ENCODE measurements at regions not wholly inside any gene's neighbourhood (a gene's known extent, or its start where the extent isn't known, plus 50 kb on each side); places are given as distances from the start of the nearest gene placed in this dataset.

DNA sequence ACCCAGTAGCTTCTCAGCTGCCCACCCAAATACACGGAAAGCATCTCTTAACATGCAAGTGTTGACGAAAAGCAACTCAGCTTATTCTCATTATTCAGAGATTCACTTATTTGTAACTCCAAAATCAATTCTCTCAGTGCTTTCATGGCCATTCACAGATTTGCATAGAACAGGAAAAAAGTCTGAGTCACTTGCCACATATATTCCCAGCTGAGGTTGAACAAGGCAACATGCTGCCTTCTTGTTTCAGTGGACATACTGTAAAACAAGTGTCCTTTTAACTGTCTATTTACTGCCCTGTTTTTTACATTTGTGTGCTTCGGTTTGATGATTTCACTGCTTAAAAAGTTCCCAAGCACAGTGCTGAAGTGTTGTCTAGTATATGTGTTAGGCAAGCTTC is 273.0 kb downstream of the LTN1 start:
- no peak for TF ChIP-seq CTCF (IDR thresholded peaks at IDR 0.05)
- DNase-seq (no peak), ATAC-seq (ENCODE audit: low read depth) (no peak)
- Mint-ChIP-seq H3K9me3 (no peaks in the 10 kb centered on the region), H3K27ac (no peak overlapping the region), H3K27me3 (no peaks in the 10 kb centered on the region), H3K4me3 (no peak overlapping the region), H3K4me1 (peaks cover 10% of the 10 kb centered on the region), H3K36me3 (ENCODE audit: low read depth) (no peaks in the 10 kb centered on the region)
- ChIA-PET CTCF (no interaction called here), POLR2A (no interaction called here)
- intact Hi-C loops (cut with micrococcal nuclease): no loop called here

DNA sequence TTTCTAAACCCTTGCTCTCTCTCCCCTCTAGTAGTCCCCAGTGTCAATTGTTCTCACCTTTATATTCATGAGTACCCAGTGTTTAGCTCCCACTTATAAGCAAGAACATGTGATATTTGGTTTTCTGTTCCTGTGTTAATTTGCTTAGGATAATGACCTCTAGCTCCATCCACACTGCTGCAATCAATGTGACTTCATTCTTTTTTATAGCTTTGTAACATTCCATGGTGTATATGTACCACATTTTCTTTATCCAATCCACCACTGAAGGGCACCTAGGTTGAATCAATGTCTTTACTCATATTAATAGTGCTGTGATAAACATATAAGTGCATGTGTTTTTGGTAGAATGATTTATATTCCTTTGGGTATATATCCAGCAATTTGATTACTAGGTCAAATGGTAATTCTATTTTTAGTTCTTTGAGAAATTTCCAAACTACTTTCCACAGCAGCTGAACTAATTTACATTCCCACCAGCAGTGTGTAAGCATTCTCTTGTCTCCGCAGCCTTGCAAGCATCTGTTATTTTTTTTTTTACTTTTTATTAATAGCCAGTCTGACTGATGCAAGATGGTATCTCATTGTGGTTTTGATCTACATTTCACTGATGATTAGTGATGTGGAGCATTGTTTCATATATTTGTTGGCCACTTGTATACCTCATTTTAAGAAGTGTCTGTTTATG is 277.8 kb downstream of the LTN1 start:
- Mint-ChIP-seq H3K9me3 (no peaks in the 10 kb centered on the region), H3K4me3 (no peak overlapping the region), H3K36me3 (ENCODE audit: low read depth) (no peaks in the 10 kb centered on the region), H3K27me3 (no peaks in the 10 kb centered on the region), H3K27ac (no peak overlapping the region), H3K4me1 (peaks cover 10% of the 10 kb centered on the region)
- CTCF ChIA-PET: no interaction called here
- ATAC-seq (ENCODE audit: low read depth): no peak
- POLR2A ChIA-PET: no interaction called here
- no peak for DNase-seq
- TF ChIP-seq CTCF (IDR thresholded peaks at IDR 0.05): no peak
- intact Hi-C loops (cut with micrococcal nuclease): no loop called here

GRCh38 chr21:28712411-28712810 is 280.3 kb downstream of the LTN1 start:
- Mint-ChIP-seq H3K27ac (no peak overlapping the region), H3K4me3 (no peak overlapping the region), H3K36me3 (ENCODE audit: low read depth) (no peaks in the 10 kb centered on the region), H3K4me1 (peaks cover 10% of the 10 kb centered on the region), H3K9me3 (peaks cover 2% of the 10 kb centered on the region), H3K27me3 (no peaks in the 10 kb centered on the region)
- no peak for DNase-seq
- TF ChIP-seq CTCF (IDR thresholded peaks at IDR 0.05): no peak
- CTCF ChIA-PET: no interaction called here
- no peak for ATAC-seq (ENCODE audit: low read depth)
- POLR2A ChIA-PET: no interaction called here
- intact Hi-C loops (cut with micrococcal nuclease): no loop called here

GRCh38 chr21:28705616-28706015 is 287.1 kb downstream of the LTN1 start:
- TF ChIP-seq CTCF (IDR thresholded peaks at IDR 0.05): no peak
- no peak for ATAC-seq (ENCODE audit: low read depth)
- Mint-ChIP-seq H3K27ac (no peak overlapping the region), H3K4me3 (no peak overlapping the region), H3K9me3 (peaks cover 15% of the 10 kb centered on the region), H3K27me3 (no peaks in the 10 kb centered on the region), H3K36me3 (ENCODE audit: low read depth) (no peaks in the 10 kb centered on the region), H3K4me1 (no peaks in the 10 kb centered on the region)
- CTCF ChIA-PET: no interaction called here
- no peak for DNase-seq
- POLR2A ChIA-PET: no interaction called here
- intact Hi-C loops (cut with micrococcal nuclease): no loop called here

DNA sequence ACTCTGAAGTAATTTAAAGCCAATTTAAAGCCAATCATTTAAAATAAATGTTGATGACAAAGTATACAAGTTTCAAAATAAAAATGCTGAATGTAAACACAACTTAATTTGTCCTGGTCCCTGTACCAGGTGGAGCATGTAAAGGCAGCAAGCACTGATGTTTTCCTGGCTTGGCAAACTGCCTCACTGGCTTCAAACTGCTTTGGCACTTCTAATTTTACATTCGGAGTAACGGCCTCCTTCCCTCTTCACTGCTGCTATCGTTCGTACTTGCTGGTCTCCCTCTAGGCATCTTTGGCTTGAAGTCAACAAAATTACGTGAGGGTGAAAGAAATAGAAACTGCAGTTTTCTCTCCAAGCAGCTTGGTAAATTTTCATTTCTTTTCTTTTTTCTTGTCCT is 287.9 kb downstream of the LTN1 start:
- ChIA-PET CTCF (no interaction called here), POLR2A (no interaction called here)
- H3K4me3 Mint-ChIP-seq: no peak overlapping the region
- no peaks in the 10 kb centered on the region for H3K27me3 Mint-ChIP-seq
- DNase-seq (no peak), ATAC-seq (ENCODE audit: low read depth) (no peak)
- no peak overlapping the region for H3K27ac Mint-ChIP-seq
- intact Hi-C loops (cut with micrococcal nuclease): no loop called here
- no peak for TF ChIP-seq CTCF (IDR thresholded peaks at IDR 0.05)
- peaks cover 15% of the 10 kb centered on the region for H3K9me3 Mint-ChIP-seq
- H3K36me3 Mint-ChIP-seq (ENCODE audit: low read depth): no peaks in the 10 kb centered on the region
- H3K4me1 Mint-ChIP-seq: no peaks in the 10 kb centered on the region

Measured in activated B cell treated with CpG ODN at 0.5 μM for 24 hours (primary cell).